RWPE2 (cell line): ENCODE measurements at regions not wholly inside any gene's neighbourhood (a gene's known extent, or its start where the extent isn't known, plus 50 kb on each side); places are given as distances from the start of the nearest gene placed in this dataset.

Experiments
- ATAC-seq: fragments of 200-7000 bp; cut with Tn5 transposase; 3 replicates; pipeline ENCODE4 v1.9.1; 2021; ENCODE audit warnings: low read depth
- DNase-seq: peaks from one replicate; pipeline ENCODE4 v3.0.0-alpha.2; 2020; ENCODE audit warnings: low spot score
- H3K27ac ChIP-seq: fragments of 450-650 bp; 2 replicates; pipeline ENCODE4 v1.5.1; 2017; ENCODE audit warnings: mild to moderate bottlenecking; ENCODE audit not compliant: poor library complexity, severe bottlenecking
- H3K27me3 ChIP-seq: fragments of 250-450 bp; sonication (Bioruptor Pico); 2 replicates; pipeline ENCODE4 v1.5.1; 2021; ENCODE audit warnings: mild to moderate bottlenecking, moderate library complexity; ENCODE audit not compliant: insufficient read depth, poor library complexity, severe bottlenecking
- H3K36me3 ChIP-seq: fragments of 250-450 bp; sonication (Bioruptor Pico); 2 replicates; pipeline ENCODE4 v1.5.1; 2020; ENCODE audit warnings: low read depth, mild to moderate bottlenecking, moderate library complexity
- H3K4me1 ChIP-seq: fragments of 250-450 bp; sonication (Bioruptor Pico); 2 replicates; pipeline ENCODE4 v1.5.1; 2021; ENCODE audit warnings: mild to moderate bottlenecking, moderate library complexity; ENCODE audit not compliant: insufficient read depth, poor library complexity, severe bottlenecking
- H3K4me3 ChIP-seq: fragments of 250-450 bp; sonication (Bioruptor Pico); 2 replicates; pipeline ENCODE4 v1.5.1; 2021; ENCODE audit warnings: mild to moderate bottlenecking, moderate library complexity; ENCODE audit not compliant: severe bottlenecking
- H3K9me3 ChIP-seq: fragments of 250-450 bp; sonication (Bioruptor Pico); 2 replicates; pipeline ENCODE4 v1.5.1; 2021; ENCODE audit warnings: mild to moderate bottlenecking, moderate library complexity; ENCODE audit not compliant: severe bottlenecking
- TF ChIP-seq, protein P1 (sequence below): fragments of 450-650 bp; IDR thresholded peaks from one replicate; pipeline ENCODE4 v1.5.1; 2017; ENCODE audit warnings: mild to moderate bottlenecking, moderate library complexity; ENCODE audit not compliant: poor library complexity, severe bottlenecking

DNA sequence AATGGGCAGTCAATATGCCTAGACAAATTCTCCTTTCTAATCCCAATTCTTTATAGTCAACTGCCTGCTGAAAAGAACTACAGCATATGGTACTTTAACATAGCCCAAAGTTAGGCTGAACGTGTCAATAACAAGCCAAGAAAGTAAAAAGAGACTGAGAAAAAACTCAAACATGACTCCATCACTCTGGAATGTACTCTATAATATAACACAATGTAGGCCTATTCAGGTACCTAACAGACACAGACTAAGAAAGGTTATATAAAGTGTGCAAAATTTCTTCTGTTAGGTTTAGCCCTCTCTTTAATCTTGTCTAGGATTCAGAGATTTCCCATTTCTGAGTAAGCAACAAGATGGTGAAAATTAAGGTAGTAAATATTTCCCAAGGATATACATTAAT, 209.7 kb upstream of the PRR16 start:
- Histone ChIP-seq H3K27me3 (no peaks in the 10 kb centered on the region), H3K9me3 (no peaks in the 10 kb centered on the region), H3K27ac (no peak overlapping the region), H3K4me3 (no peak overlapping the region), H3K36me3 (no peaks in the 10 kb centered on the region), H3K4me1 (peaks cover 5% of the 10 kb centered on the region)
- ATAC-seq (peak; percentile 88), DNase-seq (no peak)
- TF ChIP-seq, protein P1, sequence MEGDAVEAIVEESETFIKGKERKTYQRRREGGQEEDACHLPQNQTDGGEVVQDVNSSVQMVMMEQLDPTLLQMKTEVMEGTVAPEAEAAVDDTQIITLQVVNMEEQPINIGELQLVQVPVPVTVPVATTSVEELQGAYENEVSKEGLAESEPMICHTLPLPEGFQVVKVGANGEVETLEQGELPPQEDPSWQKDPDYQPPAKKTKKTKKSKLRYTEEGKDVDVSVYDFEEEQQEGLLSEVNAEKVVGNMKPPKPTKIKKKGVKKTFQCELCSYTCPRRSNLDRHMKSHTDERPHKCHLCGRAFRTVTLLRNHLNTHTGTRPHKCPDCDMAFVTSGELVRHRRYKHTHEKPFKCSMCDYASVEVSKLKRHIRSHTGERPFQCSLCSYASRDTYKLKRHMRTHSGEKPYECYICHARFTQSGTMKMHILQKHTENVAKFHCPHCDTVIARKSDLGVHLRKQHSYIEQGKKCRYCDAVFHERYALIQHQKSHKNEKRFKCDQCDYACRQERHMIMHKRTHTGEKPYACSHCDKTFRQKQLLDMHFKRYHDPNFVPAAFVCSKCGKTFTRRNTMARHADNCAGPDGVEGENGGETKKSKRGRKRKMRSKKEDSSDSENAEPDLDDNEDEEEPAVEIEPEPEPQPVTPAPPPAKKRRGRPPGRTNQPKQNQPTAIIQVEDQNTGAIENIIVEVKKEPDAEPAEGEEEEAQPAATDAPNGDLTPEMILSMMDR, result no peak

DNA sequence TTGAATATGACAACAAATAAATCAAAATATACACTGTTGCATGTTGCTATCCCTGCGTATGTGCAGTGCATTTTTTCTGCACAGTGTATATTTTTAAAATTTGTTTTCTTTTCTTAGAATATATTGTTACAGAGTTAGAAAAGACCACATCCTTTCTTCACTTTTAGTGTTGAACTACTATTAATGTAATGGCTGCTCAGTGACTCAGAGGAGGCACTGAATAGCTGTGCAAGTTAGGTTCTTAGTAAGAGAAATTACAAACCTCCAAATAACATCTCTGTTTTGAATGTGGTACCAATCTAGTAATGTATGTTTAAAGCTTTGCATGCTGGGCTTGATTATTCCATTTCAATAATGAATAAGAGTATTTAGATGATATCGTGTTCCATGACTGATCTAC, 208.9 kb upstream of the PRR16 start:
- no peak overlapping the region for H3K4me3 ChIP-seq
- no peak overlapping the region for H3K27ac ChIP-seq
- ATAC-seq (peak; percentile 14; the same call in 1 of the 3 replicates), DNase-seq (no peak)
- H3K36me3 ChIP-seq, result no peaks in the 10 kb centered on the region
- no peaks in the 10 kb centered on the region for H3K27me3 ChIP-seq
- H3K9me3 ChIP-seq, result no peaks in the 10 kb centered on the region
- TF ChIP-seq, protein P1, result no peak
- peaks cover 5% of the 10 kb centered on the region for H3K4me1 ChIP-seq

DNA sequence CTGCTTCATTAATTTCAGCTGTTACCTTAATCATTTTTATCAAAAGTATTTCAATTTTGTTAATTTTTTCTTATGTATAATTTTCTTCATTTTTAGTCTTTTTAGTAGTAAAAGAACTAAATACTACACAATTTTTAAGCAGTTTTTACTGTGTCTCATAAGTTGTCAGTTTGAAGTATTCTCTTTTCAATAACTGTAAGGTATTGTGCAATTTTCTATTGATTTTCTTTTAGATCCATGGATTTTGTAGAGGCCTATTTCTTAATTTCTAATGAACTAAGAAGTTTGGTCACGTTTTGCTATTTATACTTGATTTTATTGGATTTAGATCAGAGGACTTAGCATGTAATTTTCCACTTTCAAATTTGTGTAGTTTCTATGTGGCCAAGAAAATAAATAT, 207.7 kb upstream of the PRR16 start:
- no peak for ATAC-seq
- H3K4me3 ChIP-seq, result no peak overlapping the region

DNA sequence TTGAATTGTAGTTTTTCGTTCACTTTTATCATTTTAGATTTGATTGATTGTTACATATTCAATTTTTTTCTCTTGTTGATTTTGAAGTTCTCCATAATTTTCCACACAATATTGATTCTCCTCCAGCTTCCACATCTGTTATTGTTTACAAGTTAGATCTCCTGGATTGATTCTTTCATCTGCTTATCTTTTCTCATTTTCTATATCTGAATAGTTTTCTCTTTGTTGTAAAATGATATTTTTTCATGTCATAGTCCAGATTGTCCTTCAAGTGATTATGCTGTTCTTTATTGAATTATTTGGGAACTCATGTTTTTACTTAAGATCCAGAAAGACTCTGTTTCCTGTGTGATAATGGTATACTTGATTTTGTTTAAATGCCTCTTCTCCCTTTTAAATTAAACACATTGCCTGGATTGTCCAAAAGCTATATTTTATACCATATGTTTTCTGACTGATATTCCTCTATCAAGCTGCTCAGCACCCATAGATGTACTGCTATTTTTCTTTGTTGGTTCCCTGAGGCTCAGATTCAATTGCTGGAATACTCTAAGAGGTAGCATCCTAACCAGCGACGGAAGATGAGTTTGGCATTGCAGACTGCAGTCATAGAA, 206.6 kb upstream of the PRR16 start:
- Histone ChIP-seq H3K27ac (no peak overlapping the region), H3K36me3 (no peaks in the 10 kb centered on the region), H3K4me1 (peaks cover 5% of the 10 kb centered on the region), H3K27me3 (no peaks in the 10 kb centered on the region), H3K9me3 (no peaks in the 10 kb centered on the region), H3K4me3 (no peak overlapping the region)
- ATAC-seq (no peak), DNase-seq (no peak)
- TF ChIP-seq, protein P1, result no peak

More for the DNA sequence above, 207.7 kb upstream of the PRR16 start:
- no peak overlapping the region for H3K27ac ChIP-seq
- H3K9me3 ChIP-seq, result no peaks in the 10 kb centered on the region
- no peaks in the 10 kb centered on the region for H3K27me3 ChIP-seq
- TF ChIP-seq, protein P1, result no peak
- H3K36me3 ChIP-seq, result no peaks in the 10 kb centered on the region
- H3K4me1 ChIP-seq, result peaks cover 5% of the 10 kb centered on the region
- DNase-seq, result no peak

DNA sequence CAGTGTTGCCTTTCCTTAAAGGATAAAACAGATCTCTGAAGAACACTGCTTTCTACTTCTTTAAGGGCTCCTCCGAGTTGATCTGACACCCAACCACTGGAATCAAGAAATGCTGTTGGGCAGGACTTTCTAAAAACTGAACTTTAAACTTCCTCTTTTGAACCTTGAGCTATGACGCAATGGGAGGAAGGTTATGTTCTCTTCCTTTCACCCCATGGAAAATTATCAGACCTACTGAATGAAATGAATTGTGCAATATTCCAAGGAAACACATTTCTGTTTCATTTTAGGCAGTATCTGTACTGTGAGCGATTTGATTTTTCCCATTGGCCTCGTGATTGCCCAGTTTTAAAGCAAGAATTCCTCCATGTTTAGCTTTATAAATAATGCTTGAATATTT, 206.0 kb upstream of the PRR16 start:
- TF ChIP-seq, protein P1, result no peak
- Histone ChIP-seq H3K4me1 (peaks cover 5% of the 10 kb centered on the region), H3K27ac (no peak overlapping the region), H3K36me3 (no peaks in the 10 kb centered on the region), H3K4me3 (no peak overlapping the region), H3K27me3 (no peaks in the 10 kb centered on the region), H3K9me3 (no peaks in the 10 kb centered on the region)
- DNase-seq, result no peak
- ATAC-seq, result no peak
